ENCODE measurements at regions not wholly inside any gene's neighbourhood (a gene's known extent, or its start where the extent isn't known, plus 50 kb on each side); places are given as distances from the start of the nearest gene placed in this dataset.

- no peak for DNase-seq (ENCODE audit: low read depth in 2 of 2)
Measured at GRCh38 chr7:106808967-106809635, 56.0 kb upstream of the PIK3CG start.

- no peak for DNase-seq (ENCODE audit: low read depth in 2 of 2)
Measured at GRCh38 chr7:106811472-106811871, 53.6 kb upstream of the PIK3CG start.

GRCh38 chr7:106812027-106812643 lies 52.9 kb upstream of the PIK3CG start:
- no peak for DNase-seq (ENCODE audit: low read depth in 2 of 2)

- no peak for DNase-seq (ENCODE audit: low read depth in 2 of 2)
Measured at GRCh38 chr7:106813705-106814305, 51.3 kb upstream of the PIK3CG start.

GRCh38 chr7:106814887-106815286 lies 50.2 kb upstream of the PIK3CG start:
- DNase-seq (ENCODE audit: low read depth in 2 of 2) = no peak

Measured in stimulated activated CD4-positive, alpha-beta T cell treated with anti-CD3 and anti-CD28 coated beads, Interleukin-12 subunit alpha, Interleukin-12 subunit beta, amount 100 ng/mL, for 24 hours (primary cell).